Osteoblast (primary cell): ENCODE measurements at regions not wholly inside any gene's neighbourhood (a gene's known extent, or its start where the extent isn't known, plus 50 kb on each side); places are given as distances from the start of the nearest gene placed in this dataset.

Experiments used
- DNase-seq: peaks from one replicate; pipeline ENCODE4 v3.0.0; 2011; ENCODE audit warnings: low spot score, mixed read lengths; ENCODE audit not compliant: insufficient read length; ENCODE audit errors: missing footprints
- H2AFZ ChIP-seq: 2 replicates; pipeline ENCODE4 v1.6.0; 2011; ENCODE audit warnings: mild to moderate bottlenecking, low read length
- H3K27ac ChIP-seq: 2 replicates; pipeline ENCODE4 v1.5.1; 2011; ENCODE audit warnings: mild to moderate bottlenecking, low read depth, low read length, moderate library complexity
- H3K27me3 ChIP-seq: 2 replicates; pipeline ENCODE4 v1.6.0; 2012; ENCODE audit warnings: mild to moderate bottlenecking, control low read depth, inconsistent platforms, low read length, moderate library complexity; ENCODE audit not compliant: insufficient read depth
- H3K36me3 ChIP-seq: 2 replicates; pipeline ENCODE4 v1.5.1; 2011; ENCODE audit warnings: mild to moderate bottlenecking, low read length, control low read depth, moderate library complexity; ENCODE audit not compliant: insufficient read depth
- H3K4me1 ChIP-seq: 2 replicates; pipeline ENCODE4 v1.5.1; 2011; ENCODE audit warnings: mild to moderate bottlenecking, low read length, control low read depth, moderate library complexity; ENCODE audit not compliant: insufficient read depth
- H3K4me2 ChIP-seq: 2 replicates; pipeline ENCODE4 v1.6.0; 2011; ENCODE audit warnings: mild to moderate bottlenecking, low read length; ENCODE audit not compliant: insufficient read depth
- H3K4me3 ChIP-seq: fragments of 200-600 bp; sonication (generic); 3 replicates; pipeline ENCODE4 v1.5.1; 2012; ENCODE audit warnings: mild to moderate bottlenecking, low read length, inconsistent platforms; ENCODE audit not compliant: insufficient read depth
- H3K79me2 ChIP-seq: 2 replicates; pipeline ENCODE4 v1.6.0; 2012; ENCODE audit warnings: mild to moderate bottlenecking, low read length, control low read depth, inconsistent platforms; ENCODE audit not compliant: insufficient read depth
- H3K9me3 ChIP-seq: 2 replicates; pipeline ENCODE4 v1.5.1; 2011; ENCODE audit warnings: low read depth, low read length, control low read depth
- H4K20me1 ChIP-seq: 2 replicates; pipeline ENCODE4 v1.6.0; 2012; ENCODE audit warnings: mild to moderate bottlenecking, low read length, control low read depth; ENCODE audit not compliant: insufficient read depth
- TF ChIP-seq, protein P1 (sequence below): IDR thresholded peaks from 2 replicates; pipeline ENCODE4 v1.5.1; 2011; ENCODE audit warnings: mild to moderate bottlenecking, low read depth, low read length, moderate library complexity; ENCODE audit errors: extremely low read depth

DNA sequence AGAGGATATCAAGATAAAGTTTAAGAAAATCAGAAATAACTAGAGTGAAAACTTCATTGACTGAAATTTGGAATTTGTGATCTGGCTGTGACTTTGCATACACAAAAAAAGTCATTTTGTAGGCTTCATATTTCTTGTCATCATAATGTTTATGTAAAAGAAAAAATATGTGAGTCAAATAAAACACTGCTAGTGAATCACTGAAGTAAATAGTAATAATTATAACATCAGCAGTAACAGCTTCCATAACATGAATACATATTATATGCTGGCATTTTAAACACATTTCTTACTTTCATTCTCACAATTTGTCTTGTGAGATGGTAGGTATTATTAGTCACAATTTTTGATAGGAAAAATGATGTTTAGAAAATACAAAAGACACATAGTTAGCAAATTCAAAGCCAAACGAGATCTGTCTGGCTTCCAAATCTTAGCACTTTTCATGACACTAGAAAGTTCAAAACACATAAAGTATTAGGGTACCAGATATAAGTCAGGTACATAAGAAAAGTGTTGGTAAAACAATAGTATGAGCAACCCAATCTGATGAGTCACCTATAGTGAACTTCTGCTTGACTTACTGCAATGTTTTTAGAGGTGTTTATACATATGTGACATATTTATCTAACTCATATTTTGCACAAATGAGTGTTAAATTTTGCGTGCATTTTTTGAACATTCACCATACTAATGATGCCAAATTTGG is 241.0 kb upstream of the SNX7 start:
- no peak overlapping the region for H3K4me2 ChIP-seq
- no peaks in the 10 kb centered on the region for H3K36me3 ChIP-seq
- no peak overlapping the region for H2AFZ ChIP-seq
- no peak for DNase-seq
- no peak overlapping the region for H3K27ac ChIP-seq
- H4K20me1 ChIP-seq, result no peaks in the 10 kb centered on the region
- H3K4me3 ChIP-seq, result no peak overlapping the region
- no peaks in the 10 kb centered on the region for H3K4me1 ChIP-seq
- no peaks in the 10 kb centered on the region for H3K79me2 ChIP-seq
- no peaks in the 10 kb centered on the region for H3K9me3 ChIP-seq
- no peaks in the 10 kb centered on the region for H3K27me3 ChIP-seq
- TF ChIP-seq, protein P1, sequence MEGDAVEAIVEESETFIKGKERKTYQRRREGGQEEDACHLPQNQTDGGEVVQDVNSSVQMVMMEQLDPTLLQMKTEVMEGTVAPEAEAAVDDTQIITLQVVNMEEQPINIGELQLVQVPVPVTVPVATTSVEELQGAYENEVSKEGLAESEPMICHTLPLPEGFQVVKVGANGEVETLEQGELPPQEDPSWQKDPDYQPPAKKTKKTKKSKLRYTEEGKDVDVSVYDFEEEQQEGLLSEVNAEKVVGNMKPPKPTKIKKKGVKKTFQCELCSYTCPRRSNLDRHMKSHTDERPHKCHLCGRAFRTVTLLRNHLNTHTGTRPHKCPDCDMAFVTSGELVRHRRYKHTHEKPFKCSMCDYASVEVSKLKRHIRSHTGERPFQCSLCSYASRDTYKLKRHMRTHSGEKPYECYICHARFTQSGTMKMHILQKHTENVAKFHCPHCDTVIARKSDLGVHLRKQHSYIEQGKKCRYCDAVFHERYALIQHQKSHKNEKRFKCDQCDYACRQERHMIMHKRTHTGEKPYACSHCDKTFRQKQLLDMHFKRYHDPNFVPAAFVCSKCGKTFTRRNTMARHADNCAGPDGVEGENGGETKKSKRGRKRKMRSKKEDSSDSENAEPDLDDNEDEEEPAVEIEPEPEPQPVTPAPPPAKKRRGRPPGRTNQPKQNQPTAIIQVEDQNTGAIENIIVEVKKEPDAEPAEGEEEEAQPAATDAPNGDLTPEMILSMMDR, result no peak

GRCh38 chr1:98417820-98418219 is 243.7 kb upstream of the SNX7 start:
- TF ChIP-seq, protein P1, result no peak
- H3K4me3 ChIP-seq, result no peak overlapping the region
- H3K9me3 ChIP-seq, result no peaks in the 10 kb centered on the region
- H3K27me3 ChIP-seq, result no peaks in the 10 kb centered on the region
- H3K79me2 ChIP-seq, result no peaks in the 10 kb centered on the region
- no peaks in the 10 kb centered on the region for H4K20me1 ChIP-seq
- no peak for DNase-seq
- H3K27ac ChIP-seq, result no peak overlapping the region
- no peak overlapping the region for H2AFZ ChIP-seq
- no peak overlapping the region for H3K4me2 ChIP-seq
- H3K4me1 ChIP-seq, result no peaks in the 10 kb centered on the region
- H3K36me3 ChIP-seq, result no peaks in the 10 kb centered on the region

GRCh38 chr1:98410082-98410481 is 251.4 kb upstream of the SNX7 start:
- Histone ChIP-seq H3K4me3 (no peak overlapping the region), H3K36me3 (no peaks in the 10 kb centered on the region), H3K27ac (no peak overlapping the region), H3K79me2 (no peaks in the 10 kb centered on the region), H2AFZ (peak overlapping the region; percentile 25), H3K27me3 (no peaks in the 10 kb centered on the region), H4K20me1 (no peaks in the 10 kb centered on the region), H3K4me1 (peaks cover 8% of the 10 kb centered on the region), H3K4me2 (no peak overlapping the region), H3K9me3 (no peaks in the 10 kb centered on the region)
- no peak for DNase-seq
- TF ChIP-seq, protein P1, result no peak

- Histone ChIP-seq H3K9me3 (no peaks in the 10 kb centered on the region), H3K4me1 (peaks cover 10% of the 10 kb centered on the region)
These were observed 255.0 kb upstream of the SNX7 start for GRCh38 chr1:98406352-98407088.

More at GRCh38 chr1:98406352-98407088, 255.0 kb upstream of the SNX7 start:
- Histone ChIP-seq H3K4me2 (no peak overlapping the region), H3K27me3 (no peaks in the 10 kb centered on the region), H3K36me3 (no peaks in the 10 kb centered on the region), H3K4me3 (no peak overlapping the region), H3K79me2 (no peaks in the 10 kb centered on the region), H4K20me1 (no peaks in the 10 kb centered on the region), H3K27ac (peak overlapping the region; percentile 29), H2AFZ (no peak overlapping the region)
- no peak for DNase-seq
- TF ChIP-seq, protein P1, result no peak
